ENCODE measurements at regions not wholly inside any gene's neighbourhood (a gene's known extent, or its start where the extent isn't known, plus 50 kb on each side); places are given as distances from the start of the nearest gene placed in this dataset.

DNA sequence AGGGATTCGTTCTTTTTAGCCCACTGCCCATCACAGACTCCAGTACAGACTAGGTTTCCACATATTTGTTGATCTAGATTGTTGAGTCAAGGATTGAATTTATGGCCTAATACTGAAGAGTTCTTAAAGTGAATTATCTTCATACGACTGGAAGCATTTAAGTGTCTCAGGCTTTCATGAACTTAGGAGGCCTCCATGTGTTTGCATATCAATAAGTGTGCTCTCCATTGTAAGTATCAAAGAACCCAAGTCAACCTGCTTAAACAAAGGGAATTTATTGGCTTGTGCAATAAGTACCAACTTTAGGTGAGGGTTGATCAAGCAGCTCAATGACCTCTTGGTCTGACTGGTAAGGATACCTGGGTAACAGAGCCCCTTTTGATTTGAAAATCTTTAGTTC, 382.1 kb downstream of the PDCD6IP start:
- Histone ChIP-seq H3K4me1 (no peaks in the 10 kb centered on the region), H3K9me3 (no peaks in the 10 kb centered on the region), H3K4me3 (no peak overlapping the region), H3K36me3 (no peaks in the 10 kb centered on the region), H3K27ac (no peak overlapping the region), H3K27me3 (replicated peaks in 1 of 7) (no peaks in the 10 kb centered on the region)
- 73 to 89% (median 79%) methylated on average over 2 of the region's 2 CpGs for WGBS, 5 donors
- TF ChIP-seq POLR2AphosphoS5 (IDR thresholded peaks at IDR 0.05) = no peak
- no peak for TF ChIP-seq POLR2A (IDR thresholded peaks at IDR 0.05)
- TF ChIP-seq CTCF (IDR thresholded peaks at IDR 0.05 in 8 of 11, conservative IDR thresholded peaks at IDR 0.05 in 3 of 11) = no peak
- intact Hi-C loops (cut with DNase I; ENCODE audit: low total_unique reads) = no loop called here
- DNase-seq = no peak

DNA sequence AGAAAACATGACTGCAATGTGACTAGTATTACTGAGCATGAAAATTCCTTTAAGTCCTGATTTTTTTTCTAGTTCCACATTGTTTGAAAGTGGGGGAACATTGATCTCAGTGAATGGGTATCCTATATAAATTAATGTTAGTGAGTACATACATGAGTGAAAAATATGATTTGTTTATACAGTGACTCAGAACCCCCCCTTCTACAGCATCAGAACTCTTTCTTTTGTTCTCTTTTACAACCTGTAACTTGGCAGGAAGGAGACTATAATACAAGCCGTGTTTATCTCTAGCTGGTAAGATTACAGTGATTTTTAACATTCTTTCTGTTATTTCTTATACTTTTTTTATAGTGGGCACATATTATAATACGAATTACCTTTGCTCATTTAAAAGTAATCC, 384.7 kb downstream of the PDCD6IP start:
- TF ChIP-seq POLR2AphosphoS5 (IDR thresholded peaks at IDR 0.05) (no peak), CTCF (IDR thresholded peaks at IDR 0.05 in 8 of 11, conservative IDR thresholded peaks at IDR 0.05 in 3 of 11) (no peak), POLR2A (IDR thresholded peaks at IDR 0.05) (no peak)
- DNase-seq = no peak
- Histone ChIP-seq H3K27ac (no peak overlapping the region), H3K27me3 (replicated peaks in 1 of 7) (no peaks in the 10 kb centered on the region), H3K4me3 (no peak overlapping the region), H3K9me3 (no peaks in the 10 kb centered on the region), H3K36me3 (no peaks in the 10 kb centered on the region), H3K4me1 (no peaks in the 10 kb centered on the region)
- 40 to 67% (median 58%) methylated on average over 2 of the region's 2 CpGs for WGBS, 5 donors
- intact Hi-C loops (cut with DNase I; ENCODE audit: low total_unique reads) = no loop called here

DNA sequence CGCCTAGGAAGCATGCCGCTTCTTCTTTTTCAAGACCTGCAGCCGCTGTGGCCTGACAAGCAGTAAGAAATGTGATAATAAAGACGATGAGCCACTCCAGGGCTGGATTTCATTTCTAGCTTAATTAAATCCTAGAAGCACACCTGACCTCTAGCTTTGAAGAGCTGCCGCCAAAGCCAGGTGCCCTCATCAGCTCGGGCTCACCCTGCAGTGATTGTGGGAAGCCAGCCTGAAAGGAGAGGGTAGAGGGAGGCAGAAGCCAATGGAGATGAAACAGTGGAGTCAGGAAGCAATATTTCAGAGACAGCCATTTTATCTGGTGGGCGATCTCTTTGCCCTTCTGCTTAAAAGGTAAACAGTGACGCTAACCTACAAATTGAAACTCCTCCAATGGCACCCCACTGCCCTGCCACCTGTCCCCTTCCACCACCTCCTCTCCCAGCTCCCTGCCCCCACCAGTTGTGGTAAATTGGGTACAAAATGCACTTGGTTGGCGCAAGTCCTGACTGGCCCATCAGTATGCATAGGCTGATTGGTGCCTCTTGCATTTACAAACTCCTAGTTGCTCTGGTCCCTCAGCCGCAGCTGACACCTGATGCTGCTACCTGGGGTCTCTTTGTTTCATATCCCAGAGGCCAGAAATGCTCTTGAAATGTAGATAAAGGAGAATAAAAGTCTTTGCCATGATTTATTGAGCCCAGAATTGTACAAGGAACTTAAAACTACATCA, 385.3 kb downstream of the PDCD6IP start:
- Histone ChIP-seq H3K27me3 (replicated peaks in 1 of 7) (no peaks in the 10 kb centered on the region), H3K27ac (no peak overlapping the region), H3K9me3 (no peaks in the 10 kb centered on the region), H3K36me3 (no peaks in the 10 kb centered on the region), H3K4me1 (no peaks in the 10 kb centered on the region), H3K4me3 (no peak overlapping the region)
- DNase-seq = no peak
- TF ChIP-seq POLR2AphosphoS5 (IDR thresholded peaks at IDR 0.05) (no peak), CTCF (IDR thresholded peaks at IDR 0.05 in 8 of 11, conservative IDR thresholded peaks at IDR 0.05 in 3 of 11) (no peak), POLR2A (IDR thresholded peaks at IDR 0.05) (no peak)
- intact Hi-C loops (cut with DNase I; ENCODE audit: low total_unique reads) = no loop called here
- WGBS, 5 donors = 82 to 86% (median 85%) methylated on average over 10 of the region's 10 CpGs

DNA sequence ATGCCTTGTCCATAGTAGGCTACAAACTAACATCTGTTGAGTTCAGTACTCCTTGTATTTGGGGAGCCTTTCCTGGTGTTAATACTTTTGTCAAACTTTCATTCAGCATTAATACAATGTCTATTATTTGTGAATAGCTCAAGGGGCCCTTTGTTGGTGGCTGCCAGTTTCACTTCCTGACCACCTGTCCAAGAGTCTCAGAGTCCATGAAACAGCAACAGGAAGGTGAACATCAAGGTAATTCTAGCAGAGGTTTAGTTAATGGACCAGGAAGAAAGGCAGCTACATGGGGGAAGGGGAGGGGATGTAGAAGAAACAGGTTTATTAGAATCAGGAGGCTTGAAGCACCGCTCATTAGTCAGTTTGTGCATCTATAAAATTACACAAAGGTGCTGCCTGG, 386.9 kb downstream of the PDCD6IP start:
- 84 to 97% (median 86%) methylated on average over 1 of the region's 1 CpG for WGBS, 5 donors
- H3K27ac ChIP-seq = no peak overlapping the region
- H3K4me1 ChIP-seq = no peaks in the 10 kb centered on the region
- no peaks in the 10 kb centered on the region for H3K9me3 ChIP-seq
- no peak overlapping the region for H3K4me3 ChIP-seq
- intact Hi-C loops (cut with DNase I; ENCODE audit: low total_unique reads) = no loop called here
- no peaks in the 10 kb centered on the region for H3K27me3 ChIP-seq (replicated peaks in 1 of 7)
- no peak for DNase-seq
- TF ChIP-seq POLR2A (IDR thresholded peaks at IDR 0.05) (no peak), CTCF (IDR thresholded peaks at IDR 0.05 in 8 of 11, conservative IDR thresholded peaks at IDR 0.05 in 3 of 11) (no peak), POLR2AphosphoS5 (IDR thresholded peaks at IDR 0.05) (no peak)
- no peaks in the 10 kb centered on the region for H3K36me3 ChIP-seq

Measured in spleen (tissue), 11 donors.